Mesenchymal stem cell (in vitro differentiated cells and primary cell): ENCODE measurements at regions not wholly inside any gene's neighbourhood (a gene's known extent, or its start where the extent isn't known, plus 50 kb on each side); places are given as distances from the start of the nearest gene placed in this dataset.

ENCODE experiments used
- DNase-seq: peaks from one replicate; pipeline ENCODE4 v3.0.0-alpha.2; 2013
- H2AFZ ChIP-seq: one replicate; pipeline ENCODE4 v1.6.1; 2013; ENCODE audit warnings: low read depth, mild to moderate bottlenecking, control low read depth, inconsistent platforms, low read length, moderate library complexity
- H2AK5ac ChIP-seq: 2 replicates; pipeline ENCODE4 v1.6.1; 2013; ENCODE audit warnings: low read length, moderate library complexity, mild to moderate bottlenecking, inconsistent platforms; ENCODE audit not compliant: severe bottlenecking
- H2BK120ac ChIP-seq: one replicate; pipeline ENCODE4 v1.6.1; 2013; ENCODE audit warnings: low read depth, mild to moderate bottlenecking, inconsistent platforms, low read length, moderate library complexity
- H2BK12ac ChIP-seq, 2 experiments: one replicate each; pipeline ENCODE4 v1.6.1; 2013; ENCODE audit warnings: inconsistent platforms in 2 of 2, low read length in 2 of 2, mild to moderate bottlenecking in 2 of 2, moderate library complexity in 2 of 2, control low read depth in 1 of 2
- H2BK15ac ChIP-seq: one replicate; pipeline ENCODE4 v1.6.1; 2013; ENCODE audit warnings: mild to moderate bottlenecking, low read depth, inconsistent platforms; ENCODE audit not compliant: poor library complexity, severe bottlenecking
- H2BK5ac ChIP-seq: 2 replicates; pipeline ENCODE4 v1.6.1; 2013; ENCODE audit warnings: low read depth, mild to moderate bottlenecking, low read length, control low read depth, inconsistent platforms; ENCODE audit not compliant: poor library complexity, severe bottlenecking
- H3K14ac ChIP-seq, 2 experiments: one replicate each; pipeline ENCODE4 v1.6.1; 2013; ENCODE audit warnings: inconsistent platforms in 2 of 2, low read length in 2 of 2, control low read depth in 1 of 2, mild to moderate bottlenecking in 1 of 2, moderate library complexity in 1 of 2
- H3K18ac ChIP-seq, 2 experiments: one replicate each; pipeline ENCODE4 v1.6.1; 2013; ENCODE audit warnings: inconsistent platforms in 2 of 2, low read length in 2 of 2, control low read depth in 1 of 2, low read depth in 1 of 2, mild to moderate bottlenecking in 1 of 2
- H3K23ac ChIP-seq, 2 experiments: one replicate each; pipeline ENCODE4 v1.6.1; 2013; ENCODE audit warnings: inconsistent platforms in 2 of 2, low read length in 2 of 2, mild to moderate bottlenecking in 2 of 2, moderate library complexity in 2 of 2, control low read depth in 1 of 2
- H3K27ac ChIP-seq: 2 replicates; pipeline ENCODE4 v1.5.1; 2013; ENCODE audit warnings: mild to moderate bottlenecking, moderate library complexity, low read length, control low read depth, inconsistent platforms; ENCODE audit not compliant: poor library complexity, severe bottlenecking
- H3K27me3 ChIP-seq, 2 experiments: 2 replicates each; pipeline versions ENCODE4 v1.6.1 to v1.7.0; 2013; ENCODE audit warnings: low read length in 2 of 2, mild to moderate bottlenecking in 2 of 2, moderate library complexity in 2 of 2, control low read depth in 1 of 2, inconsistent platforms in 1 of 2; ENCODE audit not compliant: control insufficient read depth in 1 of 2, insufficient read depth in 1 of 2
- H3K36me3 ChIP-seq, 2 experiments: 2 replicates each; pipeline versions ENCODE4 v1.6.1 to v1.7.0; 2013; ENCODE audit warnings: low read length in 2 of 2, control low read depth in 1 of 2, inconsistent platforms in 1 of 2, low read depth in 1 of 2, mild to moderate bottlenecking in 1 of 2; ENCODE audit not compliant: insufficient read depth in 2 of 2, control insufficient read depth in 1 of 2
- H3K4ac ChIP-seq, 2 experiments: one replicate each; pipeline ENCODE4 v1.6.1; 2013; ENCODE audit warnings: inconsistent platforms in 2 of 2, low read length in 2 of 2, mild to moderate bottlenecking in 2 of 2, moderate library complexity in 2 of 2, control low read depth in 1 of 2, low read depth in 1 of 2
- H3K4me1 ChIP-seq: 2 replicates; pipeline ENCODE4 v1.6.1; 2013; ENCODE audit warnings: low read depth, low read length, control low read depth; ENCODE audit not compliant: control insufficient read depth, insufficient read depth
- H3K4me2 ChIP-seq: 2 replicates; pipeline ENCODE4 v1.6.1; 2013; ENCODE audit warnings: low read length, mild to moderate bottlenecking, inconsistent platforms; ENCODE audit not compliant: poor library complexity, severe bottlenecking
- H3K4me3 ChIP-seq, 2 experiments: 2 replicates each; pipeline versions ENCODE4 v1.5.1 to v1.7.0; 2013; ENCODE audit warnings: low read length in 2 of 2, mild to moderate bottlenecking in 2 of 2, control low read depth in 1 of 2, low read depth in 1 of 2; ENCODE audit not compliant: insufficient read depth in 1 of 2
- H3K79me1 ChIP-seq: replicated peaks from 2 replicates; pipeline ENCODE4 v1.6.1; 2013; ENCODE audit warnings: mild to moderate bottlenecking, control low read depth, low read length, inconsistent platforms; ENCODE audit not compliant: poor library complexity, severe bottlenecking
- H3K9ac ChIP-seq: 2 replicates; pipeline ENCODE4 v1.7.0; 2013; ENCODE audit warnings: mild to moderate bottlenecking, low read length, moderate library complexity
- H3K9me3 ChIP-seq: 2 replicates; pipeline ENCODE4 v1.7.0; 2013; ENCODE audit warnings: mild to moderate bottlenecking, low read length; ENCODE audit not compliant: control insufficient read depth
- H4K8ac ChIP-seq: one replicate; pipeline ENCODE4 v1.6.1; 2013; ENCODE audit warnings: inconsistent platforms, mild to moderate bottlenecking, low read length, moderate library complexity
- H4K91ac ChIP-seq: one replicate; pipeline ENCODE4 v1.6.1; 2013; ENCODE audit warnings: mild to moderate bottlenecking, low read length, inconsistent platforms
- WGBS: methylation state at CpG from one replicate; pipeline ENCODE4 v1.1.7; 2013; ENCODE audit warnings: mixed read lengths; 5-methylcytosine and 5-hydroxymethylcytosine counted together

DNA sequence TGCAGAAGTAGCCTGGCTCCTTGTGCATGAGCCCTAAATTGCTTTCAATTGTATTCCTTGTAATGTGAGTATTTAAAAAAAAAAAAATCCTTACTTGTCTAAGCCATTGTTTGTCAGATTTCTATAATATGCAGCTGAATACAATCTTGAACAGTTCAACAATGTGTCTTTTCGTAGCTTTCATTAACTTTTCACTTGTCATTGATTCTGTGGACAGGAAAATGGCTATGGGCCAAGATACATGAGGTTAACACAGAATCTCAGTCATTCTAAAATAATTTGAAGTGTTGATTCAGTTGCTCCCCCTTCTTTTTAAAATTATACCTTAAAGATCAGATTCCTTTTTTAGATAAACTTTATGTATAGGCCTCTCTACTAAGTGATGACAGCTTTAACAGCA, 395.8 kb upstream of the KLF12 start:
- no peak overlapping the region for H2AK5ac ChIP-seq
- H3K18ac ChIP-seq, result no peak overlapping the region
- no peak overlapping the region for H2BK5ac ChIP-seq
- H3K4ac ChIP-seq, result no peak overlapping the region
- H4K8ac ChIP-seq, result no peak overlapping the region
- H2BK15ac ChIP-seq, result no peak overlapping the region
- no peaks in the 10 kb centered on the region for H3K27me3 ChIP-seq
- H3K14ac ChIP-seq, result no peak overlapping the region
- no peak overlapping the region for H4K91ac ChIP-seq
- H2AFZ ChIP-seq, result no peak overlapping the region
- no peaks in the 10 kb centered on the region for H3K9me3 ChIP-seq
- H3K4me1 ChIP-seq, result peaks cover 1% of the 10 kb centered on the region
- no peak overlapping the region for H2BK12ac ChIP-seq
- H3K23ac ChIP-seq, result no peak overlapping the region
- H3K36me3 ChIP-seq, result no peaks in the 10 kb centered on the region
- no peak overlapping the region for H3K27ac ChIP-seq
- DNase-seq, result no peak
- no peak overlapping the region for H3K4me2 ChIP-seq
- no peak overlapping the region for H3K9ac ChIP-seq
- H3K4me3 ChIP-seq, result no peak overlapping the region
- no CpG with 5 or more reads among the region's 1 CpG for WGBS
- no peak overlapping the region for H2BK120ac ChIP-seq
- no peaks in the 10 kb centered on the region for H3K79me1 ChIP-seq

DNA sequence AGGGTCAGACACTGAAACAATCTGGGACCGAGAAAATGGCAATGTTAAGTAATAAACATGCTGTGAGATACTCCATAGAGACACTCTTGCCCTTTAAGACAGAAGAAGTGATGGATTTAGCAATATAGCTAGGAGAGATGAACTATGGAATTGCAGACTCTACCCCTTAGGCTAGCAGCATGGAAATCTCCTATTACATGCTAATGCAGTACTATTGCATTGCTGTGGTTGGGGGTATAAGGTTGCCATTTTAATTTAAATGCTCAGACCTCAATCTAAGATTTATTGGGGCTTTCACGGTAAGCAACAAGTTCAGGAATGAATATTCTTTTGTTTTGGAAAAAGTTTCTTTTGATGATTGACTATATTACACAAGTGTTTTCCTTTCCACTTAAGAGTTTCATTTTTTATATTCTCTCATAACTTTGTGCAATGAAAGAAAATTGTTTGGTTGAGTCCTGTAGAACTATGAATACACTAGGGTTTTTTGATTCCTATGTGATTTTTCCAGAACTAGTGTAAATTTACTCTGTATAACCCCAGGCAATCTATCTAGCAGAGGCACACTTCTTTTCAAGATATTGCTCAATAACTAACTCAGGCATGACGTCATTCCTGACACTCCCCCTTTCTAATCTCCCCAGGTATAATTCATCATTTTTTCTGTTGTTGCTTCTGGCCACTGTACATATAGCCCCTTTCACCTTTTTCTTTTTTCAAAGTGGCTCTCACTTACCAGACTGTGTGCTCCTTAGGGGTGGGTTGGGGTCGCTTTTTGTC, 394.7 kb upstream of the KLF12 start:
- Histone ChIP-seq H2AK5ac (no peak overlapping the region), H3K27ac (no peak overlapping the region), H3K27me3 (no peaks in the 10 kb centered on the region), H3K14ac (no peak overlapping the region), H3K18ac (no peak overlapping the region), H3K23ac (no peak overlapping the region), H2BK12ac (no peak overlapping the region), H2BK120ac (no peak overlapping the region), H2BK15ac (no peak overlapping the region), H3K9ac (no peak overlapping the region), H3K79me1 (no peaks in the 10 kb centered on the region), H3K4ac (no peak overlapping the region), H4K8ac (no peak overlapping the region), H3K9me3 (no peaks in the 10 kb centered on the region), H2BK5ac (no peak overlapping the region), H3K4me1 (peaks cover 1% of the 10 kb centered on the region), H3K4me3 (no peak overlapping the region), H3K4me2 (no peak overlapping the region), H4K91ac (no peak overlapping the region), H3K36me3 (no peaks in the 10 kb centered on the region), H2AFZ (no peak overlapping the region)
- WGBS, result 81% methylated on average over 2 of the region's 4 CpGs
- no peak for DNase-seq

DNA sequence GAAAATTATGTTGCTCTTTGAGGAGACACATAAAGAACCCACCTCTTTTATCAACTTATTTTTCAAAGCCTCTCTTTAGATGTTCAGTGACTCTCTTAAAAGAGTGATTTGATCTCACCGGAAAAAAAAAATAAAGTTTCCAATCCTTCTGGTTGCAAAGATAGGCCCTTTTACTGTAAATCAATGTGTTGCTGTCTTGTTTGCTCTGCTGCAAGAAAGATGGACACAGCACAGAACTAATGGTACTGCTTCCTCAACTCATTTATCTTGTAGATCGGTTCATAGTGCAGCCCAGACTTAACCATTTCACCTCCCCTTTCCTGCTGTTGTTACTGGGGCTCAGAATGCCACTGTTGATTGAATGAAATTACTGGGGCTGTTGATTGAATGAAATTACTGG, 388.9 kb upstream of the KLF12 start:
- Histone ChIP-seq H3K23ac (no peak overlapping the region), H3K9me3 (no peaks in the 10 kb centered on the region), H2BK12ac (no peak overlapping the region), H4K8ac (no peak overlapping the region), H2AFZ (no peak overlapping the region), H3K9ac (no peak overlapping the region), H3K4me2 (no peak overlapping the region), H3K36me3 (no peaks in the 10 kb centered on the region), H3K4me1 (peaks cover 1% of the 10 kb centered on the region), H4K91ac (no peak overlapping the region), H2BK5ac (no peak overlapping the region), H2AK5ac (no peak overlapping the region), H2BK120ac (no peak overlapping the region), H2BK15ac (no peak overlapping the region), H3K79me1 (no peaks in the 10 kb centered on the region), H3K27me3 (no peaks in the 10 kb centered on the region), H3K18ac (no peak overlapping the region), H3K4ac (no peak overlapping the region), H3K4me3 (no peak overlapping the region), H3K27ac (no peak overlapping the region), H3K14ac (no peak overlapping the region)
- DNase-seq, result no peak
- 17% methylated on average over 1 of the region's 2 CpGs for WGBS

DNA sequence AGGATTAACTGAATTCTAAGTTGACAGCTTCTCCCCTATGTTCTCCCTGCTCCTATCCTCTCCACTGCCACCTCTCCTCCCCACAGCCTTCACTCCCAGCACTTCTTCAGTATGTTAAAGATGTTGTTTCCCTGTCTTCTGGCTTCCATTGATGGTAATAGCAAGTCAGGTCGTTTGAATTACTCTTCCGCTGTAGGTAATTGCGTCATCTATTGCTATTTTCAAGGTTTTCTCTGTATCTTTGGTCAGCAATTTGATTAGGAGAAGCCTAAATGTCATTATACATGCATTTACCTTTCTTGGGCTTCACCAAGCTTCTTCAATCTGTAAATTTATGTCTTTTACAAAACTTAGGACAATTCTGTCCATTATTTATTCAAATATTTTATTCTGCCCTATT, 377.3 kb upstream of the KLF12 start:
- Histone ChIP-seq H4K8ac (no peak overlapping the region), H3K14ac (no peak overlapping the region), H2BK15ac (no peak overlapping the region), H3K36me3 (no peaks in the 10 kb centered on the region), H4K91ac (no peak overlapping the region), H2BK12ac (no peak overlapping the region), H2BK5ac (no peak overlapping the region), H3K79me1 (no peaks in the 10 kb centered on the region), H2BK120ac (no peak overlapping the region), H3K4me3 (no peak overlapping the region), H3K27ac (no peak overlapping the region), H3K27me3 (no peaks in the 10 kb centered on the region), H2AK5ac (no peak overlapping the region), H3K9ac (no peak overlapping the region), H3K4ac (no peak overlapping the region), H3K4me2 (no peak overlapping the region), H3K9me3 (peaks cover 3% of the 10 kb centered on the region), H3K23ac (no peak overlapping the region), H3K18ac (no peak overlapping the region), H2AFZ (no peak overlapping the region), H3K4me1 (no peaks in the 10 kb centered on the region)
- 80% methylated on average over 3 of the region's 3 CpGs for WGBS
- DNase-seq, result no peak
